Activated gamma-delta T cell treated with anti-CD3 and anti-CD28 coated beads, Interleukin-2, amount 50 U/mL, for 16 hours (primary cell): ENCODE measurements at regions not wholly inside any gene's neighbourhood (a gene's known extent, or its start where the extent isn't known, plus 50 kb on each side); places are given as distances from the start of the nearest gene placed in this dataset.

Source experiments
- DNase-seq: peaks from one replicate; pipeline ENCODE4 v3.0.0-alpha.2; 2020; ENCODE audit warnings: low read depth

DNA sequence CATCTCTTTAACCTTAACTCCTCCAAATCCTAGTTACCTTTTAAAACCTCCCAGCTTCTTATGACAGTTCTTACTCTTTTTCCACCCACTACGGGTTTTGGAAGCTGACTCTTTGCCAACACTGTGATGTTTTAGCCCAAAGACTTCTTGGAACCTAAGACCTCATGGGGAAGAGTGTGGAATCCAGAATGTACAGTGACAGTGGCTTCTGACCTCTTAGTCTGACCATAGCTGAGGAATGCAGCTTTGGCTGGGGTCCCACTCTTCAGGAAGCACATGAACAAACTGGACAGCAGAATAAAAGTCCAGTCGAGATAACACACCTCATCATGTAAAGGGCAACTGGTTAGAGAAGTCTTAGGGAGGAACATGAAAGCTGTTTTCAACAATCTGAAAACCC is 161.1 kb upstream of the PKDCC start:
- no peak for DNase-seq

DNA sequence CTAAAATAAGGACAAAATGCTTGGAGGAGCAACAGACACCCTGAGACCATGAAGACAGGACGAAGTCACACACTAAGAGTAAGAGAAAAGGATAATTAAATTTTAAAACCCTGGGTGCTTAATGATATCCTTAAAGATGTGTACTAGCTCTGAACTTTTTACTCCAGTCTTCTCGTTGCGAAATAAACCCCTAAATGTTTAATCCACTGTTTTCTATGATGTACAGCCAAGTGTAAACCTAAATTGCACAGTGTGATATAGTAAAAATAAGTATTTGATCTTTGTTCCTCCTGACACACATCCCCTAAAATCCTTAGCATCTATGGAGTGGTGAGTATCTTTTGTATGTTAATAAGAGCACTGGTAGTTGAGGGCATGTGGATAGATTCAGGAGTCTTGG is 157.5 kb upstream of the PKDCC start:
- no peak for DNase-seq

DNA sequence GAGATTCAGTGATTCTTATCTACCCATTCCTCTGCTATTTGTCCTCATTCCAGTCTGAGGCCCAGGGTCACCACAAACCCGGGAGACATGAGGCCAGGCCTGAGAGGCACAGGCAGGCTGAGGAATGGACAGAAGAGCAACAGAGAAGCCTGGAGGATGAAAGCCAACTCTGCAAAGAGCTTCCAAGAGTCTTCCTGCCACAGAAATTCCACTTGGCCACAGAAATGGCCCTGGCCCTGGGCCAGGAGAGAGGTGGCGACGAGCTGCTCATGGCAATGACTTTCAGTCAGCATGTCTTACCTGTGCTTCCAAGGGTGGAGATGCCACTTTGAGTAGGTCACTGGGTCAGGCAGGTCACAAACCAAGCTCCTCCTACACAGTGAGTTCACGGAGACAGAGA is 155.3 kb upstream of the PKDCC start:
- DNase-seq, result no peak

GRCh38 chr2:41894563-41895333 is 153.1 kb upstream of the PKDCC start:
- no peak for DNase-seq

DNA sequence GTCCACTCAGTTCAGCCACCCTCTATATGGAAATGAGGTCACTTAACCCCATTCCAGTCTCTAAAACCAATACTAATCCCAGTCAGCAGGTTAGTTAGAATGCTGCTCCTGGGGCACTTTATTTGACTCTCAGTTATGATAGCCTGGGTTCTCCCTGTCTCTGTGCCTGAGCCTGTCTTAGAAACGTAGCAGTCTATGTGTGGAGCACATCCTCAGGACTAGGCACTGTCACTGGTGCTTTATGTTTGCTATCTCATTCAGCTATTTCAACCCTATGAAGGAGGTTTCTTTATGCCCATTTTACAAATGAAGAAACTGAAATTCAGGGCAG is 152.5 kb upstream of the PKDCC start:
- DNase-seq, result no peak

DNA sequence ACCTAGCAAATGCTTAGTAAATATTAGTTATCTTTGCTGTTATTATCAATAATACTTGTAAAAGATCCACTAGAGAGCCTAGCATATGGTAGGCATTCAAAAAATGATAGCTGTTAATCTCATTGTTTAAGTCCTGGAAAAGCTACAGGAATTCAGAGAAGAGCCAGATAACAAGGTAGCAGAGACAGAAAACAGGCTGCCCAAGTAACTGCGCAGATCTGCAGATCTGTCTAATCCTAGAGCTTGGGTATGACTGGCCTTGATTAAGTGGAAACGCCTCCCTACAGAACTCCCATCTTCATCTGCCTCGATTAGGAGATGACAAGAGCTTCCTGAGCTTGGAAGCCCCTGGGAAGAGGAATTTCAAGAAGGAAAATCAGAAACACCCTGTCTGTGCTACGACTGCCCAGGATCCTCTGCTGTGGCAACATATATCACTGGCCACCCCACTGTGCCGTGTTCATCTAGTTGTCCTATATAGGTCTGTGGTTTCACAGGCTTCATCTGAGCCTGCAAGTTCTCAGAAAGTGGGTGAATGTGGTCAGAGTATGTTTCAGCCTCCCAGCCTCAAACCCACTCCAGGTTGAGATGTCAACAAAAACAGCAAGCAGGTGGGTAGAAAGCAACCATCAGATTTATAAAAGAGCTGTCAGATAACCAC is 151.5 kb upstream of the PKDCC start:
- peak; percentile 33 for DNase-seq

DNA sequence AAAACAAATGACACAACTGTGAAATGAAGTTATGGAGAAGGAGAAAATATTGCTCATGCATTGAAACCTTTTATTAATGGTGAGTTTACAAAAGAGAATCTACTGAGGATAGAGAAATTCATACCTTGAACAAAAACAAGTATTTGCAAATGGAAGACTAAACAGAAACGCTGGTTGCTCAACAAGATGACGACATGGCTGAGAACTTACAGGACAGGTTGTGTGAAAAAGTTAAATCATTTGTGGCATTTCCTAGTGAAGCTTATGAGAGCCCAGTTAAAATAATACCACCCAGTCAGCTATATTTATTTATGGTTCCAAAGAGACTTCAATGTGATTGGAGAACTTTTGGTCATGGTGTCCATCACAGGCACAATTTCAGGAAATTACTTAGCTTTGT is 148.6 kb upstream of the PKDCC start:
- DNase-seq, result no peak

DNA sequence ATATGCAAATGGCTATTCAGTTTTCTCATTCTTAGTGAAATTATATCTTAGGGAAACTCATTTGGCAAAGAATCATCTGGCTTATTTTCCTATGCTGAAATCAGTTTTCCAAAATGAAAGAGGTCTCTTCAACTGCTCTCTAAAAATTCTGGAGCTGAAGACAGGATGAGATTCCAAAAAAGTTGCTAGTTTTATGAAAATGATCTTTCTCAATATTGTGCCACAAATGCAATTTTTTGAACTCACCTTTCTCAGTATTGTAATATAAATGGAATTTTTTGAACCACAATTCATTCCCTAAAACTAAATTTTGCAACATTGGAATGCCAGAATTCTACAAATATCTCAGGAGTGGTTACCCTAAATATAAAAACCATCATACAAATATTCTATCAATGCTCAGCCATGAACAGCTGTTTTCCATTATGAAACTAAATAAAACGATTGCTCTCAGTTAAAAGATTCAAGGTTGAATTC is 147.7 kb upstream of the PKDCC start:
- no peak for DNase-seq

DNA sequence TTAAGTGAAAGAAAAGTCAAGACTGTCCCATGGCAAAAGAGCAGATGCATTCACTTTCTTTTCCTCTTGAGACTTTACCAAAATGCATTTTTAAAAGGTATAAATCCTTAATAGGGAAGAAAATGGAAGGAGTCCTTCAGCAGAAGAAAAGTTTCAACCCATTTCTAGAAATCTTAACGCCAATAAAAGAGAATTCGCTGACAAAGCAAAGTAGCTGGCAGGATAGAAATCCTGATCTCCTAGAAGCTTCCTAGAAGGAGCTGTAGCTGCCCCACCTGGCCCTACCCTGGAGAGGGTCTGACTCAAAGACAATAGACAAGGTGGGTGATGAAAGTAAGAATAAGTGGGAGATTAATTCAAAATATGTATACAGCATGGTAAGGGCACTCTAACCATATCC is 144.9 kb upstream of the PKDCC start:
- no peak for DNase-seq

GRCh38 chr2:41903474-41904135 is 144.2 kb upstream of the PKDCC start:
- no peak for DNase-seq

DNA sequence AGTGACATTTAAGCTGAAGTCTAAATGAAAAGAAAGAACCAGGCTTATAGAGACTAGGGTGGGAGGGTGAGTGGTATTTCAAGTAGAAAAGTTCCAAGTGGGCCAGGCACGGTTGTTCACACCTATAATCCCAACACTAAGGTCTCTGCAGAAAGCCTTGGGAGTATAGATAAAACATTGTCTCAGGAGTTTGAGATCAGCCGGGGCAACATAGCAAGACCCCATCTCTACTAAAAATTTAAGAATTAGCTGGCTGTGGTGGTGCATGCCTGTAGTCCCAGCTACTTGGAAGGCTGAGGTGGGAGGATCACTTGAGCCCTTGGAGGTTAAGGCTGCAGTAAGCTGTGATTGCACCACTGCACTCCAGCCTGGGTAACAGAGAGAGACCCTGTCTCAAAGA is 143.4 kb upstream of the PKDCC start:
- no peak for DNase-seq

- DNase-seq, result no peak
These were observed 142.1 kb upstream of the PKDCC start for GRCh38 chr2:41905597-41906337.

DNA sequence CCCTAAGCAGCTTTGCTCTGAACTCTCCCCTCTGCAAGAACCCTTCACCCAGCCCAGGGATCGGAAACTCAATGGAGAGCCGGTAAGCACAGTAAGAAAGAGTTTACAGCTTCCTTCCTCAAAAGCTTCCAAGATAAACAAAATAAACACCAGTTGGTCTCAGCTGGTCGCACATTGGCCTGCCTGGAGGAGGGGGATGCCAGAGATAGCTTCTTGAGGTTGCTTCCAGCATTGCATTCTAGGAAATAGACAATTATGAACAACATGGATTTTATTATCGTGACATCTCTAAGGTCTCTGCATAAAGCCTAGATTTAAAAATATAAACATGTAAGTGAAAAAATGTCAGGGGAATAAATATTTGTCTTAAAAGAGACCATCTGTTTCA is 141.5 kb upstream of the PKDCC start:
- DNase-seq, result no peak

- DNase-seq, result no peak
These were observed 140.7 kb upstream of the PKDCC start for GRCh38 chr2:41907141-41907540.

GRCh38 chr2:41907771-41908207 is 140.0 kb upstream of the PKDCC start:
- DNase-seq, result no peak

GRCh38 chr2:41908349-41908748 is 139.5 kb upstream of the PKDCC start:
- no peak for DNase-seq

- no peak for DNase-seq
These were observed 138.2 kb upstream of the PKDCC start for GRCh38 chr2:41909584-41909983.

- DNase-seq, result no peak
These were observed 137.7 kb upstream of the PKDCC start for GRCh38 chr2:41910126-41910525.

DNA sequence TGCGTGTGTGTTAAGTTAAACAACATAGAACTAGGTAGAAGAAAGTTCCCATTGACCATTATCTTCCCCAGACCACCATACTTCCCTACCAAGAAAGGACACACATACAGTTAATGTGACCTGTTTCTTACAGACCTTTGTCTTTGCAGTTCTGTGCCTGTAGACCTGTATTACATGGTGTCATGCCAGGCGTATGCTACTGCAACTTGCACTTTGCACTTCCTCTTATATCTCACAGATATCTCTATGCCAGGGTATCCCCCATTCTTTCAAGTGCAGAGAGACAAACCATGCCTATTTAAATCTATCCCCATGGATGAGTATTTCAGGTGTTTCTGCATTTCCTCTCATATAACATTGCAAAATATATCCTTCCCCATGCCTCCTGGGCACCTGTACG is 136.8 kb upstream of the PKDCC start:
- no peak for DNase-seq

- no peak for DNase-seq
These were observed 135.5 kb upstream of the PKDCC start for GRCh38 chr2:41912337-41912736.

- no peak for DNase-seq
These were observed 135.0 kb upstream of the PKDCC start for GRCh38 chr2:41912776-41913175.

DNA sequence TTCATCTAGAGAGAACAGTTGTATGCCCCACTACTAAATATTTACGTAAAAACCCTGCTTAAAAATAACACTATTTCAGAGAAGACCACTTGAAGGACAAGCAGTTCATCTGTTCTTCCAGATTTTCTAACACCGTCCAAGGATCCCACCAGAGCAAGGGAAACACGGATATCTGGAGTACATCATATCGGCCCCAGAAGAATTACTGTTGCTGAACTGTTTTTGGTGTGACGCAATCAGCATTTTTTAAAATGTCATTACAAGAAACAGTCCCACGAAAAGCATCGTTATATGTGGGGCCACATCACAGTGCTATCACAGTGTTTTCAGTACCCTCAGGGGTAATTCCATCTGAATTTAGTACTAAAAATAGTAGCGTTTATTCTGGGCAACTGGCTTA is 134.5 kb upstream of the PKDCC start:
- DNase-seq, result no peak
